Spleen (tissue), 11 donors: ENCODE measurements at regions not wholly inside any gene's neighbourhood (a gene's known extent, or its start where the extent isn't known, plus 50 kb on each side); places are given as distances from the start of the nearest gene placed in this dataset.

ENCODE experiments used
- DNase-seq: peaks from one replicate; pipeline ENCODE4 v3.0.0-alpha.2; 2020
- H3K27ac ChIP-seq, 8 donors: fragments of 200-600 bp; sonication (generic) in 7 of 8; 1 replicate in 4 of 8; 2 replicates in 4 of 8; pipeline versions ENCODE4 v1.5.0 to v1.8.0; 2016 to 2021; ENCODE audit warnings: inconsistent platforms in 4 of 8, mild to moderate bottlenecking in 4 of 8, moderate library complexity in 1 of 8
- H3K27me3 ChIP-seq, 7 donors: fragments of 200-600 bp; sonication (generic) in 6 of 7; replicated peaks in 1 of 7; 1 replicate in 4 of 7; 2 replicates in 3 of 7; pipeline versions ENCODE4 v1.5.0 to v1.8.0; 2016 to 2021; ENCODE audit warnings: inconsistent platforms in 3 of 7, mild to moderate bottlenecking in 1 of 7
- H3K36me3 ChIP-seq, 6 donors: fragments of 200-600 bp; sonication (generic) in 5 of 6; 1 replicate in 4 of 6; 2 replicates in 2 of 6; pipeline versions ENCODE4 v1.5.0 to v1.8.0; 2016 to 2021; ENCODE audit warnings: inconsistent platforms in 2 of 6
- H3K4me1 ChIP-seq, 6 donors: fragments of 200-600 bp; sonication (generic) in 5 of 6; 1 replicate in 3 of 6; 2 replicates in 3 of 6; pipeline versions ENCODE4 v1.5.0 to v1.8.0; 2016 to 2021; ENCODE audit warnings: inconsistent platforms in 3 of 6
- H3K4me3 ChIP-seq, 8 donors: fragments of 200-600 bp; sonication (generic) in 7 of 8; 1 replicate in 4 of 8; 2 replicates in 4 of 8; pipeline versions ENCODE4 v1.5.0 to v1.8.0; 2016 to 2021; ENCODE audit warnings: inconsistent platforms in 4 of 8, mild to moderate bottlenecking in 4 of 8, moderate library complexity in 2 of 8
- H3K9me3 ChIP-seq, 8 donors: fragments of 200-600 bp; sonication (generic) in 7 of 8; 1 replicate in 4 of 8; 2 replicates in 4 of 8; pipeline versions ENCODE4 v1.5.0 to v1.8.0; 2016 to 2021; ENCODE audit warnings: inconsistent platforms in 4 of 8
- CTCF ChIP-seq, 11 experiments: fragments of 200-600 bp in 7 of 11; fragments of 450-650 bp in 4 of 11; sonication (generic) in 4 of 11; IDR thresholded peaks in 8 of 11; conservative IDR thresholded peaks in 3 of 11; 1 replicate in 7 of 11; 2 replicates in 4 of 11; pipeline versions ENCODE4 v1.4.0 to v1.8.0; 2016 to 2021; ENCODE audit warnings: antibody characterized with exemption in 11 of 11, inconsistent platforms in 4 of 11, mild to moderate bottlenecking in 1 of 11
- POLR2A ChIP-seq, 3 donors: fragments of 450-650 bp; IDR thresholded peaks; one replicate each; pipeline ENCODE4 v1.5.1; 2017; ENCODE audit warnings: antibody characterized with exemption in 3 of 3, mild to moderate bottlenecking in 1 of 3
- POLR2AphosphoS5 ChIP-seq, 3 donors: sonication (generic); formaldehyde crosslinking; IDR thresholded peaks; one replicate each; pipeline ENCODE4 v1.5.1; 2017; ENCODE audit warnings: antibody characterized with exemption in 3 of 3
- WGBS, 5 donors: extraction: QIAGEN DNeasy Blood & Tissue Kit in 3 of 5; methylation state at CpG; one replicate each; pipeline versions ENCODE4 v1.1.5 to v1.1.7; 2013 to 2018; 5-methylcytosine and 5-hydroxymethylcytosine counted together
- intact Hi-C: fragments of 100-400 bp; cut with DNase I; formaldehyde crosslinking; loops from one replicate; pipeline ENCODE4 v1.15.0; 2023; ENCODE audit warnings: low total_unique reads
- donor health status: healthy with polysubstance abuse.
- donor health status: DM: no; HTN: no; CAD: no; lungs with moderate emphysema.
- donor health status: DM: no; HTN: no; CAD: no.
- donor health status: Bipolar disorder and iron deficiency.
- donor health status: healthy.
- donor health status: DM: no; HTN: no; CAD: no.
- donor health status: DM: yes; HTN: yes; CAD: no.

DNA sequence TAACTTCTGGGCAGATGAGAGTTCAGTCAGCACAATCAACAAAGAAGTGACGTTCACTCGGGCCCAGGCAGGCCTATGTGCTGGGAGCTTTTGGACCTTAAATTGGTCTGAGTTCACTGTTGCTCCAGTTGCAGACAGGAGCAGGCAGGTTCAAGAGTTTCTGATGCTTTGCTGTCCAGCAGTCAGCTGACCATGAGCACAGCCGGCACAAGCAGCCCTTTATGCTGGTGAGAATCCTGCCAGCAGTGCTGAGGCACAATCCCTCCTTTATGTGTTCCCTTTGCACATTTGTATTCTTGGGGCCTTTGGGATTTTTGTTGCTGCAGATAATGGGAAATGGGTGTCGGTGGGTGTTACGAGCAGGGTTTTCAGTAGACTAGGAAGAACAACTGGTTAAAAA, 81.2 kb upstream of the GOLGA8J start:
- WGBS, 5 donors = 79 to 90% (median 88%) methylated on average over 5 of the region's 5 CpGs
- DNase-seq = no peak
- intact Hi-C loops = no loop called here
- no peak overlapping the region for H3K27ac ChIP-seq
- H3K27me3 ChIP-seq = no peaks in the 10 kb centered on the region
- H3K4me3 ChIP-seq = no peak overlapping the region
- H3K4me1 ChIP-seq = no peaks in the 10 kb centered on the region
- TF ChIP-seq CTCF (IDR thresholded peaks at IDR 0.05 in 8 of 11, conservative IDR thresholded peaks at IDR 0.05 in 3 of 11) = no peak
- no peak for TF ChIP-seq POLR2AphosphoS5 (IDR thresholded peaks at IDR 0.05)
- no peak for TF ChIP-seq POLR2A (IDR thresholded peaks at IDR 0.05)
- no peaks in the 10 kb centered on the region for H3K9me3 ChIP-seq
- H3K36me3 ChIP-seq = no peaks in the 10 kb centered on the region

- no peaks in the 10 kb centered on the region for H3K4me1 ChIP-seq
- 65 to 76% (median 71%) methylated on average over 2 of the region's 2 CpGs for WGBS, 5 donors
- TF ChIP-seq POLR2A (IDR thresholded peaks at IDR 0.05) = no peak
- no peak for TF ChIP-seq CTCF (IDR thresholded peaks at IDR 0.05 in 8 of 11, conservative IDR thresholded peaks at IDR 0.05 in 3 of 11)
- no peak for TF ChIP-seq POLR2AphosphoS5 (IDR thresholded peaks at IDR 0.05)
- H3K4me3 ChIP-seq = no peak overlapping the region
- DNase-seq = no peak
- no peaks in the 10 kb centered on the region for H3K27me3 ChIP-seq
- no peaks in the 10 kb centered on the region for H3K36me3 ChIP-seq
- no peak overlapping the region for H3K27ac ChIP-seq
- intact Hi-C loops = no loop called here
- no peaks in the 10 kb centered on the region for H3K9me3 ChIP-seq
Observed at GRCh38 chr15:29998033-29998432, 84.7 kb upstream of the GOLGA8J start.

DNA sequence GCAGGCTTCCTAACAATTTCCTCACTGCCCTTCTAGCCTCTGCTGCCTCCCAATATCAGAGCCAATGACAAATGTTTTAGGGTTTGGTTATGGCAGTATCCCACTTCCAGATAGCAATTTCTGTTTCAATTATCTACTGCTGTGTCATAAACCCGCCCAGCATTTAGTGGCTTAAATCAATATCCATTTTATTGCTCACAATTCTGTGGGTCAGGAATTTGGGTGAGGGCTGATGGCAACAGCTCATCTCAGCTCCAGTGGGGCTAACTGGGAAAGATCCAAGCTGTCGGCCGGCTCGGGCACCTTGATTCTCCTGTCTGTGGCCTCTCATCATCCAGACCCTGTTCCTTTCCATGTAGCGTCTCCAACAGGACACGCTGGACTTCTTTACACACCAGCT, 85.3 kb upstream of the GOLGA8J start:
- no peak for TF ChIP-seq POLR2A (IDR thresholded peaks at IDR 0.05)
- TF ChIP-seq CTCF (IDR thresholded peaks at IDR 0.05 in 8 of 11, conservative IDR thresholded peaks at IDR 0.05 in 3 of 11) = no peak
- no peak for TF ChIP-seq POLR2AphosphoS5 (IDR thresholded peaks at IDR 0.05)
- Histone ChIP-seq H3K27me3 (no peaks in the 10 kb centered on the region), H3K4me3 (no peak overlapping the region), H3K27ac (no peak overlapping the region), H3K4me1 (no peaks in the 10 kb centered on the region), H3K36me3 (no peaks in the 10 kb centered on the region), H3K9me3 (no peaks in the 10 kb centered on the region)
- 86 to 98% (median 90%) methylated on average over 6 of the region's 6 CpGs for WGBS, 5 donors
- intact Hi-C loops = no loop called here
- DNase-seq = no peak

GRCh38 chr15:29994284-29994683, 88.5 kb upstream of the GOLGA8J start:
- intact Hi-C loops = no loop called here
- 87 to 92% (median 91%) methylated on average over 5 of the region's 5 CpGs for WGBS, 5 donors

More at GRCh38 chr15:29994284-29994683, 88.5 kb upstream of the GOLGA8J start:
- H3K4me1 ChIP-seq = no peaks in the 10 kb centered on the region
- no peak overlapping the region for H3K4me3 ChIP-seq
- no peaks in the 10 kb centered on the region for H3K9me3 ChIP-seq
- no peaks in the 10 kb centered on the region for H3K27me3 ChIP-seq
- no peak overlapping the region for H3K27ac ChIP-seq
- no peak for TF ChIP-seq POLR2A (IDR thresholded peaks at IDR 0.05)
- no peak for TF ChIP-seq CTCF (IDR thresholded peaks at IDR 0.05 in 8 of 11, conservative IDR thresholded peaks at IDR 0.05 in 3 of 11)
- no peak for TF ChIP-seq POLR2AphosphoS5 (IDR thresholded peaks at IDR 0.05)
- no peak for DNase-seq
- no peaks in the 10 kb centered on the region for H3K36me3 ChIP-seq
